Mucosa of stomach (tissue), 1 donor: ENCODE measurements at regions not wholly inside any gene's neighbourhood (a gene's known extent, or its start where the extent isn't known, plus 50 kb on each side); places are given as distances from the start of the nearest gene placed in this dataset.
"Not testable (repeated sequence)": the region's sequence is repeated elsewhere in the genome, so short reads cannot be mapped to it uniquely, and the experiment has no call there.

Experiments used
- H3K27me3 ChIP-seq: one replicate; pipeline ENCODE4 v1.7.0; 2013; ENCODE audit warnings: mild to moderate bottlenecking, low read length; ENCODE audit not compliant: control insufficient read depth, insufficient read depth
- H3K36me3 ChIP-seq: one replicate; pipeline ENCODE4 v1.7.0; 2013; ENCODE audit warnings: low read length; ENCODE audit not compliant: control insufficient read depth, insufficient read depth
- H3K4me1 ChIP-seq: one replicate; pipeline ENCODE4 v1.7.0; 2013; ENCODE audit warnings: mild to moderate bottlenecking, low read length; ENCODE audit not compliant: control insufficient read depth, insufficient read depth
- H3K4me3 ChIP-seq: one replicate; pipeline ENCODE4 v1.7.0; 2013; ENCODE audit warnings: low read length
- H3K9ac ChIP-seq: one replicate; pipeline ENCODE4 v1.7.0; 2013; ENCODE audit warnings: mild to moderate bottlenecking, low read length, moderate library complexity
- H3K9me3 ChIP-seq: one replicate; pipeline ENCODE4 v1.7.0; 2013; ENCODE audit warnings: mild to moderate bottlenecking, low read length, moderate library complexity; ENCODE audit not compliant: control insufficient read depth
- donor health status: Pancreatic carcinoma.

DNA sequence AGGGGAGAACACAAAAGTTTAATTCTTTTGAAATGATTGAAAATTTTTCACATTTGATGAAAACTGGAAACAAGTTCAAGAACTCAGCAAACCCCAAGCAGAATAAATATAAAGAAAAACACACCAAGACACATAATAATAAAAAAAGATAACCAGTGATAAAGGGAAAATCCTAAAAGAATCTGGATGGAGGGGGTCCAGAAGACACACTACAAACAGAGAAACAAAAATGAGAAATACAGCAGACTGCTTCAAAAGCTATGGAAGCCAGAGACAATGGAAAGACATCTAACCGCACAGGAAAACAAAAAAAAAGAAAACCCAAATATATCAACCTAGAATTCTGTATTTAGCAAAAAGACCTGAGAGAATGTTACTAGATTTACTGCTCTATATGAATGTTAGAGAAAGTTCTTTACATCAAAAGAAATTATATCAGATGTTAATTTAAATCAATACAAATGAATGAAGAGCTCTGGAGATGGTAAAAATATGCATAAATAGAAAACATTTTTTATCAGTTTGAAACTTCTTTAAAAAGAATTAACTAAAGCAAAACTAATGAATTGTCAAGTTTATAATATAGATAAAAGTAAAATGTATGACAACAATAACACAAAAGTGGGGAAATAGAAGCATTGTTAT is 310.7 kb upstream of the PREP start:
- H3K9me3 ChIP-seq, result no peaks in the 10 kb centered on the region
- no peaks in the 10 kb centered on the region for H3K27me3 ChIP-seq
- no peaks in the 10 kb centered on the region for H3K4me1 ChIP-seq
- H3K9ac ChIP-seq, result no peak overlapping the region
- H3K4me3 ChIP-seq, result no peak overlapping the region
- H3K36me3 ChIP-seq, result no peaks in the 10 kb centered on the region

DNA sequence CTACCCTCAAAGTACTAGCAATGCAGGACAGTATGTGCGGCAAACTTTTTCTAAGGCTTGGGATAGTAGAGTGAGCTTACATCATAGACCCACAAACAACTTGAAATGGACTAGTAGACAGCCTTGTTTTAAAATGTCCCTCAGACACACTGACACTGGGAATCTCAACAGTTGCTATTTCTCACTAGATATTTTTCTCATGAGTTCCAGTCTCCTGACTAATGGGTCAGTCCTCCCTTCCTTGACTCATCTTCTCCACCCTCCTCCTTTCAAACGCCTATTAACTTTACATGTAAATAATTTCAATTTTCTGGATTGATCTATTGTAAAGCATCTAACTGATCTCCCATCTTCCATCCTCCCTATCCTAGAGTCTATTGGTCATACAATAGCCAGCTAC is 308.3 kb upstream of the PREP start:
- no peaks in the 10 kb centered on the region for H3K9me3 ChIP-seq
- no peak overlapping the region for H3K4me3 ChIP-seq
- no peak overlapping the region for H3K9ac ChIP-seq
- H3K27me3 ChIP-seq, result no peaks in the 10 kb centered on the region
- H3K4me1 ChIP-seq, result no peaks in the 10 kb centered on the region
- no peaks in the 10 kb centered on the region for H3K36me3 ChIP-seq

GRCh38 chr6:105705608-105706007 is 302.7 kb upstream of the PREP start:
- Histone ChIP-seq H3K27me3 (no peaks in the 10 kb centered on the region), H3K36me3 (no peaks in the 10 kb centered on the region), H3K4me3 (no peak overlapping the region), H3K9ac (no peak overlapping the region), H3K9me3 (no peaks in the 10 kb centered on the region), H3K4me1 (no peaks in the 10 kb centered on the region)

- no peak overlapping the region for H3K4me3 ChIP-seq
- H3K27me3 ChIP-seq, result no peaks in the 10 kb centered on the region
- no peak overlapping the region for H3K9ac ChIP-seq
- no peaks in the 10 kb centered on the region for H3K4me1 ChIP-seq
- H3K9me3 ChIP-seq, result no peaks in the 10 kb centered on the region
- H3K36me3 ChIP-seq, result no peaks in the 10 kb centered on the region
Observed at GRCh38 chr6:105695461-105695860, 292.6 kb upstream of the PREP start.

DNA sequence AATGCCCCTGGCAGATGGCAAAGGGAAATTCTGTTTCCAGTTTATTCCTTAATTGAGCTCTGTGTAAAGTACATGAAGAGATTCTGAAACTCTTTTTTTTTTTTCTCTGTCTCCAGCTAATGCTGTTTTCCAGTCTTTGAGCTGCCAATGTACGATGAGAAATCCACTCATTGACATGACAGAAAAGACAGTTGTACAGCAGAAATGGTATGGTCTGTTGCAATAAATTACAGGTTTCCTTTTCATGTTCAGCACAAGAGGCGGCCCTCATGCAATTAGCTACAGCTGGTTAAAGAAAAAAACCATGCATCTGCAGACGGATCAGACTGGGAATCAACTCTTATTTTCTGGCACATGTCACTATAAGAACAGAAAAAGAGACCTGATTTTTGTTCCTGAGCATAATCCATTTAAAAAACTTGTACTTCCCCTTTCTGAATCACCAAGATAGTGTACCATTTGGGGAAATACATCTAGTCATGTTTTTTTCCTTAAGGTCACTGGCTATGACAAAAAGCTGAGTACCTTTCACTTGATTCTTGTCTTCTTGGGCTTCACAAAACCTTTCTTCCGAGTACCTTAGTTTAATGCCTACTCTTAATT is 289.8 kb upstream of the PREP start:
- no peaks in the 10 kb centered on the region for H3K36me3 ChIP-seq

DNA sequence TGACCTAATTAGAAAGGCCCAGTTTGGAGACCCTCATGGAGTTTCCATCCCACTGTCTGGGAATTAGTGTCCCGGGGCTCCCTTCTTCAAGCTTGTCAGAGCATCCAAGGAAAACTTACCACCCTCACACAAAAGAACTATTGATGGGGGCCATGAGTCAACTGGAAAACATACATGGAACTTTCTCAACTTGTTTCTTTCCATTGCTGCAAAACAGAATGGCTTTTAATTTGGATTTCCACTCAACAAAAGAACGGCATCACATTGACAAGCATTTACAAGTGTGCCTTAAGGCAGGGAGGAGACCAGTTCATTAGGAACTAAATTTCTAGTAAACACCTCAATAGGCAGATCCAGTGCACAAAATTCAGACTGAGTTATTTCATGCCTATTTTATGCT is 289.1 kb upstream of the PREP start:
- no peak overlapping the region for H3K4me3 ChIP-seq
- H3K4me1 ChIP-seq, result no peaks in the 10 kb centered on the region
- H3K9ac ChIP-seq, result no peak overlapping the region
- H3K27me3 ChIP-seq, result no peaks in the 10 kb centered on the region
- no peaks in the 10 kb centered on the region for H3K9me3 ChIP-seq
- no peaks in the 10 kb centered on the region for H3K36me3 ChIP-seq

More for the DNA sequence above, 289.8 kb upstream of the PREP start:
- H3K9me3 ChIP-seq, result no peaks in the 10 kb centered on the region
- H3K27me3 ChIP-seq, result no peaks in the 10 kb centered on the region
- H3K4me3 ChIP-seq, result no peak overlapping the region
- no peak overlapping the region for H3K9ac ChIP-seq
- H3K4me1 ChIP-seq, result no peaks in the 10 kb centered on the region

GRCh38 chr6:105691081-105691480 is 288.2 kb upstream of the PREP start:
- Histone ChIP-seq H3K36me3 (no peaks in the 10 kb centered on the region), H3K4me3 (no peak overlapping the region), H3K4me1 (no peaks in the 10 kb centered on the region), H3K27me3 (no peaks in the 10 kb centered on the region), H3K9ac (no peak overlapping the region), H3K9me3 (no peaks in the 10 kb centered on the region)

DNA sequence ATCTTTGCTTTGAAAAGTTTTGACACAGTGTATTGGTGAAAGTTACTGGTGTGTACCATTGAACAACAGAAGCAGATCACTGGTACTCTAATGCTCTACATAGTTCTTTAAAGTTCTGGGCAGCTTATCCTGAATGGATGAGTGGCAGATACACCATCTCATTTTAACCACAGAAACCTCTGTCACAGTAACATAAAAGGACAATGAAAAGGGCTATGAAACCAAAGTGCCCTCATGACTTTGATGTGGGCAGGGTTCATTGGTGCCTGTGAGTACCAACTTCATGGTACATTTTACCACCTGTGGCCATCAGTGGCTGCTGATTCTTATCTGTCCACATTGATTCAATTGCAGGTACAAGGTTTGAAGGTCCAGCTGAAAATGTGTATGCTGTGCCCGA is 285.7 kb upstream of the PREP start:
- Histone ChIP-seq H3K9me3 (no peaks in the 10 kb centered on the region), H3K4me1 (no peaks in the 10 kb centered on the region), H3K4me3 (no peak overlapping the region), H3K9ac (no peak overlapping the region), H3K27me3 (no peaks in the 10 kb centered on the region), H3K36me3 (no peaks in the 10 kb centered on the region)

- H3K4me1 ChIP-seq, result not testable (repeated sequence)
Observed at GRCh38 chr6:105686793-105687192, 283.9 kb upstream of the PREP start.

GRCh38 chr6:105681061-105681460 is 278.2 kb upstream of the PREP start:
- no peaks in the 10 kb centered on the region for H3K36me3 ChIP-seq
- no peaks in the 10 kb centered on the region for H3K4me1 ChIP-seq
- H3K9me3 ChIP-seq, result no peaks in the 10 kb centered on the region

More at GRCh38 chr6:105686793-105687192, 283.9 kb upstream of the PREP start:
- not testable (repeated sequence) for H3K9me3 ChIP-seq, H3K9ac ChIP-seq, H3K4me3 ChIP-seq, H3K27me3 ChIP-seq, H3K36me3 ChIP-seq

GRCh38 chr6:105680131-105680530 is 277.2 kb upstream of the PREP start:
- Histone ChIP-seq H3K4me3 (no peak overlapping the region), H3K9ac (no peak overlapping the region), H3K9me3 (no peaks in the 10 kb centered on the region), H3K36me3 (no peaks in the 10 kb centered on the region), H3K4me1 (no peaks in the 10 kb centered on the region), H3K27me3 (no peaks in the 10 kb centered on the region)

More at GRCh38 chr6:105681061-105681460, 278.2 kb upstream of the PREP start:
- Histone ChIP-seq H3K4me3 (no peak overlapping the region), H3K9ac (no peak overlapping the region), H3K27me3 (no peaks in the 10 kb centered on the region)

DNA sequence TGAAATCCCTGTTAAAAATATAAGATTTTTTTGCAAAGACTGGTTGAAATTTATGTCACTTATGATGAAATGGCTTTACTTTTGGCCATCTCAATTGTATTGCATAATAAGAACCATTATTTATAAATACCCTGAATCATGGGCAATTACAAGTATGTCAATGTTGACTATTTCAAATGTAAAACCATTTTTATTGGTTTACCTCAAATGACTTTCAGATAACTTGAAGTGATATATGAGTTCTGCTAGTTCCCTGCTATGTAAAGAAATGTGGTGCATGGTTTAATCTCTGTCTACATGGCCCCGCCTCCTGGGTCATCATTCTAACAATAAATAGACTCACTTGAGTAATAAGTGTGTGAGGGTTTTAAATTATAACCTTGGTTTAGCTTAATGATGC is 275.6 kb upstream of the PREP start:
- Histone ChIP-seq H3K4me3 (no peak overlapping the region), H3K9ac (no peak overlapping the region), H3K9me3 (no peaks in the 10 kb centered on the region), H3K27me3 (no peaks in the 10 kb centered on the region), H3K4me1 (no peaks in the 10 kb centered on the region), H3K36me3 (no peaks in the 10 kb centered on the region)
